ENCODE measurements at regions not wholly inside any gene's neighbourhood (a gene's known extent, or its start where the extent isn't known, plus 50 kb on each side); places are given as distances from the start of the nearest gene placed in this dataset.

DNA sequence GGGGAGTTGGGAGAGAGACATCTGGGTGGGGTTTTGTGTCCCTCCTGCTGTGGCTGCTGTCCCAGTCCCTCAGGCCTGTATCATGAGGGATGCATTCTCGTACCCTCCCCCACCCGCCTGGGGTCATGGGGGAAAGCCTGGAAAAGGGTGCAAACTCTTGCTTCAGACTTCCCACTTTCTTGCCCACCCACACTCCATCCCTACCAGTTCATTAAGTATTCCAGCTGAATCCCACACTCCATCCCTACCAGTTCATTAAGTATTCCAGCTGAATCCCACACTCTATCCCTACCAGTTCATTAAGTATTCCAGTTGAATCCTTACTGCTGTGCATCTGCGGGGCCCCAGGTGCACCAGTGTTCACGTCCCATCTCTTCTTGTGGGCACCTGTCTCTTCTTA, 116.3 kb downstream of the ACAA2 start:
- RAD21 ChIA-PET (ENCODE audit: unreplicated experiment), result no interaction called here
- H4K20me1 ChIP-seq (ENCODE audit: control insufficient read depth, insufficient read depth), result no peaks in the 10 kb centered on the region; the same call in 1 of the 2 replicates
- no peak overlapping the region for H3K9ac ChIP-seq (ENCODE audit: control insufficient read depth, insufficient read depth, low read length)
- H2AFZ ChIP-seq (ENCODE audit: control insufficient read depth, low read depth, low read length), result no peak overlapping the region
- no peaks in the 10 kb centered on the region for H3K79me2 ChIP-seq (ENCODE audit: control insufficient read depth, insufficient read depth, low read length)
- CTCF ChIA-PET, result no interaction called here
- DNase-seq (ENCODE audit: low read depth, low spot score), result no peak
- H3K36me3 ChIP-seq (ENCODE audit: control insufficient read depth in 2 of 2, insufficient read depth in 2 of 2, low read length in 1 of 2), result no peaks in the 10 kb centered on the region
- no peak for TF ChIP-seq ETV6 (conservative IDR thresholded peaks at IDR 0.05 in 1 of 2, IDR thresholded peaks at IDR 0.05 in 1 of 2; ENCODE audit: borderline replicate concordance in 1 of 2, low read depth in 1 of 2)
- TF ChIP-seq IKZF1 (conservative IDR thresholded peaks at IDR 0.05), result no peak
- TF ChIP-seq POLR2A (IDR thresholded peaks at IDR 0.05; ENCODE audit: low read depth, low read length), result no peak
- no peak for TF ChIP-seq MTA3 (IDR thresholded peaks at IDR 0.05; ENCODE audit: borderline replicate concordance, low read length)
- TF ChIP-seq, protein P1, sequence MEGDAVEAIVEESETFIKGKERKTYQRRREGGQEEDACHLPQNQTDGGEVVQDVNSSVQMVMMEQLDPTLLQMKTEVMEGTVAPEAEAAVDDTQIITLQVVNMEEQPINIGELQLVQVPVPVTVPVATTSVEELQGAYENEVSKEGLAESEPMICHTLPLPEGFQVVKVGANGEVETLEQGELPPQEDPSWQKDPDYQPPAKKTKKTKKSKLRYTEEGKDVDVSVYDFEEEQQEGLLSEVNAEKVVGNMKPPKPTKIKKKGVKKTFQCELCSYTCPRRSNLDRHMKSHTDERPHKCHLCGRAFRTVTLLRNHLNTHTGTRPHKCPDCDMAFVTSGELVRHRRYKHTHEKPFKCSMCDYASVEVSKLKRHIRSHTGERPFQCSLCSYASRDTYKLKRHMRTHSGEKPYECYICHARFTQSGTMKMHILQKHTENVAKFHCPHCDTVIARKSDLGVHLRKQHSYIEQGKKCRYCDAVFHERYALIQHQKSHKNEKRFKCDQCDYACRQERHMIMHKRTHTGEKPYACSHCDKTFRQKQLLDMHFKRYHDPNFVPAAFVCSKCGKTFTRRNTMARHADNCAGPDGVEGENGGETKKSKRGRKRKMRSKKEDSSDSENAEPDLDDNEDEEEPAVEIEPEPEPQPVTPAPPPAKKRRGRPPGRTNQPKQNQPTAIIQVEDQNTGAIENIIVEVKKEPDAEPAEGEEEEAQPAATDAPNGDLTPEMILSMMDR (IDR thresholded peaks at IDR 0.05 in 2 of 3, conservative IDR thresholded peaks at IDR 0.05 in 1 of 3; ENCODE audit: control insufficient read depth in 2 of 3, extremely low read depth in 1 of 3, insufficient read depth in 1 of 3, low read depth in 3 of 3, low read length in 3 of 3), result no peak
- no peak for TF ChIP-seq SMARCA5 (IDR thresholded peaks at IDR 0.05)
- TF ChIP-seq, protein P2, sequence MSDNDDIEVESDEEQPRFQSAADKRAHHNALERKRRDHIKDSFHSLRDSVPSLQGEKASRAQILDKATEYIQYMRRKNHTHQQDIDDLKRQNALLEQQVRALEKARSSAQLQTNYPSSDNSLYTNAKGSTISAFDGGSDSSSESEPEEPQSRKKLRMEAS (IDR thresholded peaks at IDR 0.05; ENCODE audit: low read depth, low read length), result no peak
- TF ChIP-seq, protein P3, sequence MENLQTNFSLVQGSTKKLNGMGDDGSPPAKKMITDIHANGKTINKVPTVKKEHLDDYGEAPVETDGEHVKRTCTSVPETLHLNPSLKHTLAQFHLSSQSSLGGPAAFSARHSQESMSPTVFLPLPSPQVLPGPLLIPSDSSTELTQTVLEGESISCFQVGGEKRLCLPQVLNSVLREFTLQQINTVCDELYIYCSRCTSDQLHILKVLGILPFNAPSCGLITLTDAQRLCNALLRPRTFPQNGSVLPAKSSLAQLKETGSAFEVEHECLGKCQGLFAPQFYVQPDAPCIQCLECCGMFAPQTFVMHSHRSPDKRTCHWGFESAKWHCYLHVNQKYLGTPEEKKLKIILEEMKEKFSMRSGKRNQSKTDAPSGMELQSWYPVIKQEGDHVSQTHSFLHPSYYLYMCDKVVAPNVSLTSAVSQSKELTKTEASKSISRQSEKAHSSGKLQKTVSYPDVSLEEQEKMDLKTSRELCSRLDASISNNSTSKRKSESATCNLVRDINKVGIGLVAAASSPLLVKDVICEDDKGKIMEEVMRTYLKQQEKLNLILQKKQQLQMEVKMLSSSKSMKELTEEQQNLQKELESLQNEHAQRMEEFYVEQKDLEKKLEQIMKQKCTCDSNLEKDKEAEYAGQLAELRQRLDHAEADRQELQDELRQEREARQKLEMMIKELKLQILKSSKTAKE (IDR thresholded peaks at IDR 0.05; ENCODE audit: low read depth, poor library complexity, severe bottlenecking), result no peak
- TF ChIP-seq, protein P4, sequence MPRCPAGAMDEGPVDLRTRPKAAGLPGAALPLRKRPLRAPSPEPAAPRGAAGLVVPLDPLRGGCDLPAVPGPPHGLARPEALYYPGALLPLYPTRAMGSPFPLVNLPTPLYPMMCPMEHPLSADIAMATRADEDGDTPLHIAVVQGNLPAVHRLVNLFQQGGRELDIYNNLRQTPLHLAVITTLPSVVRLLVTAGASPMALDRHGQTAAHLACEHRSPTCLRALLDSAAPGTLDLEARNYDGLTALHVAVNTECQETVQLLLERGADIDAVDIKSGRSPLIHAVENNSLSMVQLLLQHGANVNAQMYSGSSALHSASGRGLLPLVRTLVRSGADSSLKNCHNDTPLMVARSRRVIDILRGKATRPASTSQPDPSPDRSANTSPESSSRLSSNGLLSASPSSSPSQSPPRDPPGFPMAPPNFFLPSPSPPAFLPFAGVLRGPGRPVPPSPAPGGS (IDR thresholded peaks at IDR 0.05; ENCODE audit: borderline replicate concordance, insufficient read depth, low read depth, low read length, poor library complexity, severe bottlenecking), result no peak
- TF ChIP-seq TBL1XR1 (IDR thresholded peaks at IDR 0.05; ENCODE audit: low read depth, low read length), result no peak
- TF ChIP-seq, protein P5, sequence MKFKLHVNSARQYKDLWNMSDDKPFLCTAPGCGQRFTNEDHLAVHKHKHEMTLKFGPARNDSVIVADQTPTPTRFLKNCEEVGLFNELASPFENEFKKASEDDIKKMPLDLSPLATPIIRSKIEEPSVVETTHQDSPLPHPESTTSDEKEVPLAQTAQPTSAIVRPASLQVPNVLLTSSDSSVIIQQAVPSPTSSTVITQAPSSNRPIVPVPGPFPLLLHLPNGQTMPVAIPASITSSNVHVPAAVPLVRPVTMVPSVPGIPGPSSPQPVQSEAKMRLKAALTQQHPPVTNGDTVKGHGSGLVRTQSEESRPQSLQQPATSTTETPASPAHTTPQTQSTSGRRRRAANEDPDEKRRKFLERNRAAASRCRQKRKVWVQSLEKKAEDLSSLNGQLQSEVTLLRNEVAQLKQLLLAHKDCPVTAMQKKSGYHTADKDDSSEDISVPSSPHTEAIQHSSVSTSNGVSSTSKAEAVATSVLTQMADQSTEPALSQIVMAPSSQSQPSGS (IDR thresholded peaks at IDR 0.05; ENCODE audit: low read length), result no peak
- no peak for TF ChIP-seq SMC3 (IDR thresholded peaks at IDR 0.05; ENCODE audit: borderline replicate concordance, low read length)
- no peak for TF ChIP-seq ZBED1 (IDR thresholded peaks at IDR 0.05; ENCODE audit: borderline replicate concordance)
- TF ChIP-seq GABPA (IDR thresholded peaks at IDR 0.05; ENCODE audit: low read depth), result no peak
- no peak for FAIRE-seq
- no peaks in the 10 kb centered on the region for H3K4me1 ChIP-seq (ENCODE audit: control insufficient read depth, insufficient read depth, low read length)
- H3K27ac ChIP-seq (ENCODE audit: control insufficient read depth, insufficient read depth), result no peak overlapping the region
- WGBS (ENCODE audit: insufficient coverage, insufficient replicate concordance, low lambda C conversion rate, missing lambda C conversion rate), result 9% methylated on average over 4 of the region's 4 CpGs
- no peak overlapping the region for H3K4me2 ChIP-seq (ENCODE audit: control insufficient read depth, insufficient read depth)
- POLR2A ChIA-PET, result no interaction called here
- BruUV-seq (replicated peaks), result no TSS peak
- peaks cover 1 to 7% of the 10 kb centered on the region in 2 experiments; a peak in 2 of 4 replicates for H3K27me3 ChIP-seq (replicated peaks in 1 of 2; ENCODE audit: control insufficient read depth in 2 of 2, insufficient read depth in 2 of 2, low read length in 1 of 2)
- H3K4me3 ChIP-seq, result no peak overlapping the region
- intact Hi-C loops (cut with micrococcal nuclease; ENCODE audit: unreplicated experiment) (loop anchor here (10.0 kb wide), 1 partner anchor 62 kb away; no protein-coding TSS in a partner anchor), in situ Hi-C loops (cut with MboI) (no loop called here)
- ATAC-seq, result no peak
- no peaks in the 10 kb centered on the region for H3K9me3 ChIP-seq (replicated peaks; ENCODE audit: control insufficient read depth, insufficient read depth, low read length)
- SMC1A ChIA-PET (ENCODE audit: uncharacterized antibody, unreplicated experiment), result interaction anchor here (1.5 kb wide), 1 partner anchor 114 kb away, joined by 4 read pairs; no protein-coding TSS in a partner anchor

All from GM12878 (cell line).